HCT116 (cell line): ENCODE measurements at regions not wholly inside any gene's neighbourhood (a gene's known extent, or its start where the extent isn't known, plus 50 kb on each side); places are given as distances from the start of the nearest gene placed in this dataset.

Experiments
- ATAC-seq: fragments of 200-7000 bp; cut with Tn5 transposase; 2 replicates; pipeline ENCODE4 v1.9.1; 2020; ENCODE audit warnings: mild to moderate bottlenecking, moderate library complexity
- BruUV-seq: library from RNA; stranded (reverse); fragments of 400-500 nt; replicated peaks from 2 replicates; lab custom pipeline; 2021; lab: Mats Ljungman, UMichigan
- CTCF ChIA-PET: fragments of 300-600 bp; sonication (Branson Sonifier 250); formaldehyde crosslinking; loops from one replicate; lab custom pipeline; 2021; ENCODE audit warnings: antibody characterized with exemption; lab: Charles Lee
- POLR2A ChIA-PET: fragments of 300-600, 350-600 bp; sonication (Branson Sonifier 250); formaldehyde crosslinking; loops from one replicate; lab custom pipeline; 2021; ENCODE audit warnings: antibody characterized with exemption; lab: Charles Lee
- RAD21 ChIA-PET, 2 experiments: fragments of 300-600 bp; sonication (Branson Sonifier 250); formaldehyde crosslinking; loops; one replicate each; lab custom pipeline; 2023; ENCODE audit warnings: low total read pairs in 2 of 2; ENCODE audit not compliant: uncharacterized antibody in 2 of 2, unreplicated experiment in 2 of 2, low non-redundant PET in 1 of 2; lab: Charles Lee
- DNase-seq: peaks from one replicate; pipeline ENCODE4 v3.0.0-alpha.2; 2010; ENCODE audit warnings: low read depth, low spot score
- H2AFZ ChIP-seq: fragments of 200-600 bp; shearing (Covaris generic), sonication (generic); 2 replicates; pipeline ENCODE4 v1.6.1; 2017; ENCODE audit warnings: low read depth, mixed run types, mixed read lengths, antibody characterized with exemption, low read length; ENCODE audit not compliant: poor library complexity, severe bottlenecking
- H3K27ac ChIP-seq: 2 replicates; pipeline ENCODE4 v1.5.1; 2012; ENCODE audit warnings: low read depth, low read length
- H3K27me3 ChIP-seq: fragments of 200-600 bp; sonication (generic); 2 replicates; pipeline ENCODE4 v1.6.1; 2016; ENCODE audit warnings: mixed run types, low read length, mixed read lengths; ENCODE audit not compliant: insufficient read depth
- H3K36me3 ChIP-seq, 2 experiments: fragments of 200-500 bp in 1 of 2; fragments of 200-600 bp in 1 of 2; sonication (Bioruptor generic) in 1 of 2; sonication (generic) in 1 of 2; 2 replicates each; pipeline versions ENCODE4 v1.5.1 to v1.6.1; 2014 to 2016; ENCODE audit warnings: low read length in 2 of 2, inconsistent platforms in 1 of 2, mixed read lengths in 1 of 2, mixed run types in 1 of 2; ENCODE audit not compliant: insufficient read depth in 2 of 2, control insufficient read depth in 1 of 2
- H3K4me1 ChIP-seq, 2 experiments: fragments of 200-600 bp in 1 of 2; sonication (generic) in 1 of 2; 2 replicates each; pipeline versions ENCODE4 v1.5.1 to v1.6.1; 2012 to 2017; ENCODE audit warnings: low read length in 2 of 2, inconsistent platforms in 1 of 2, mild to moderate bottlenecking in 1 of 2, mixed read lengths in 1 of 2, mixed run types in 1 of 2, moderate library complexity in 1 of 2; ENCODE audit not compliant: insufficient read depth in 2 of 2, control insufficient read depth in 1 of 2
- H3K4me2 ChIP-seq: fragments of 200-600 bp; sonication (generic); 2 replicates; pipeline ENCODE4 v1.6.1; 2017; ENCODE audit warnings: mixed run types, low read length, mixed read lengths
- H3K4me3 ChIP-seq, 2 experiments: fragments of 200-600 bp in 1 of 2; sonication (generic) in 1 of 2; replicated peaks in 1 of 2; 2 replicates each; pipeline ENCODE4 v1.5.1; 2011 to 2016; ENCODE audit warnings: low read length in 2 of 2, control low read depth in 1 of 2, low read depth in 1 of 2, mild to moderate bottlenecking in 1 of 2, mixed read lengths in 1 of 2, mixed run types in 1 of 2
- H3K79me2 ChIP-seq: fragments of 200-600 bp; sonication (generic); 2 replicates; pipeline ENCODE4 v1.6.1; 2017; ENCODE audit warnings: mild to moderate bottlenecking, mixed run types, low read length, moderate library complexity, mixed read lengths; ENCODE audit not compliant: insufficient read depth
- H3K9ac ChIP-seq: fragments of 200-600 bp; sonication (generic); 2 replicates; pipeline ENCODE4 v1.6.1; 2016; ENCODE audit warnings: low read length, mixed read lengths
- H3K9me2 ChIP-seq: fragments of 200-600 bp; sonication (generic), shearing (Covaris generic); 2 replicates; pipeline ENCODE4 v1.6.1; 2017; ENCODE audit warnings: mixed run types, mild to moderate bottlenecking, moderate library complexity; ENCODE audit not compliant: insufficient read depth
- H3K9me3 ChIP-seq, 2 experiments: fragments of 200-500 bp in 1 of 2; fragments of 200-600 bp in 1 of 2; sonication (Bioruptor generic) in 1 of 2; sonication (generic) in 1 of 2; 2 replicates each; pipeline ENCODE4 v1.6.1; 2014 to 2017; ENCODE audit warnings: low read length in 2 of 2, mixed read lengths in 2 of 2, inconsistent platforms in 1 of 2, low read depth in 1 of 2, mild to moderate bottlenecking in 1 of 2, mixed run types in 1 of 2, moderate library complexity in 1 of 2; ENCODE audit not compliant: control insufficient read depth in 1 of 2, insufficient read depth in 1 of 2
- H4K20me1 ChIP-seq: fragments of 200-600 bp; sonication (generic), shearing (Covaris generic); 2 replicates; pipeline ENCODE4 v1.6.1; 2017; ENCODE audit warnings: mixed run types, mild to moderate bottlenecking, moderate library complexity; ENCODE audit not compliant: insufficient read depth
- ATF3 ChIP-seq: IDR thresholded peaks from 2 replicates; pipeline ENCODE4 v1.6.1; 2012
- CBX3 ChIP-seq: IDR thresholded peaks from 2 replicates; pipeline ENCODE4 v1.6.1; 2012; ENCODE audit warnings: low read depth
- CTCF ChIP-seq, 3 experiments: fragments of 200-600 bp in 1 of 3; sonication (generic) in 1 of 3; IDR thresholded peaks in 2 of 3; conservative IDR thresholded peaks in 1 of 3; 2 replicates each; pipeline ENCODE4 v1.5.1; 2012 to 2017; ENCODE audit warnings: low read depth in 2 of 3, low read length in 2 of 3, antibody characterized with exemption in 1 of 3, borderline replicate concordance in 1 of 3, control low read depth in 1 of 3, mild to moderate bottlenecking in 1 of 3, mixed read lengths in 1 of 3, mixed run types in 1 of 3, moderate library complexity in 1 of 3; ENCODE audit not compliant: insufficient read depth in 1 of 3
- EGR1 ChIP-seq: IDR thresholded peaks from 2 replicates; pipeline ENCODE4 v1.6.1; 2012; ENCODE audit warnings: low read depth
- EZH2 ChIP-seq: fragments of 200-600 bp; sonication (generic); IDR thresholded peaks from 2 replicates; pipeline ENCODE4 v1.6.1; 2017; ENCODE audit warnings: antibody characterized with exemption, mixed run types
- EZH2phosphoT487 ChIP-seq: fragments of 200-600 bp; IDR thresholded peaks from 2 replicates; pipeline ENCODE4 v1.6.1; 2018; ENCODE audit warnings: antibody characterized with exemption, borderline replicate concordance
- FOSL1 ChIP-seq: IDR thresholded peaks from 2 replicates; pipeline ENCODE4 v1.6.1; 2012; ENCODE audit warnings: low read depth
- JUND ChIP-seq: IDR thresholded peaks from 2 replicates; pipeline ENCODE4 v1.6.1; 2012
- MAX ChIP-seq: IDR thresholded peaks from 2 replicates; pipeline ENCODE4 v1.6.1; 2012
- POLR2A ChIP-seq: IDR thresholded peaks from 2 replicates; pipeline ENCODE4 v1.7.0; 2011; ENCODE audit warnings: borderline replicate concordance; ENCODE audit not compliant: insufficient read depth, insufficient read length; ENCODE audit errors: extremely low read depth
- POLR2AphosphoS5 ChIP-seq: IDR thresholded peaks from 2 replicates; pipeline ENCODE4 v1.6.1; 2011; ENCODE audit warnings: mild to moderate bottlenecking, low read depth, low read length, moderate library complexity
- REST ChIP-seq: IDR thresholded peaks from 2 replicates; pipeline ENCODE4 v1.6.1; 2012; ENCODE audit warnings: low read depth
- SIN3A ChIP-seq: IDR thresholded peaks from 2 replicates; pipeline ENCODE4 v1.6.1; 2012; ENCODE audit warnings: low read depth
- SP1 ChIP-seq: IDR thresholded peaks from 2 replicates; pipeline ENCODE4 v1.6.1; 2012; ENCODE audit warnings: low read depth
- SRF ChIP-seq: IDR thresholded peaks from 2 replicates; pipeline ENCODE4 v1.6.1; 2012; ENCODE audit warnings: low read depth
- TCF7L2 ChIP-seq: IDR thresholded peaks from 2 replicates; pipeline ENCODE4 v1.7.0; 2011; ENCODE audit warnings: borderline replicate concordance, inconsistent platforms; ENCODE audit not compliant: insufficient read depth, insufficient read length; ENCODE audit errors: extremely low read depth
- YY1 ChIP-seq: IDR thresholded peaks from 2 replicates; pipeline ENCODE4 v1.6.1; 2011; ENCODE audit warnings: low read length, low read depth, moderate library complexity, mild to moderate bottlenecking; ENCODE audit not compliant: insufficient replicate concordance; ENCODE audit errors: extremely low read depth
- ZBTB33 ChIP-seq: IDR thresholded peaks from 2 replicates; pipeline ENCODE4 v1.6.1; 2011; ENCODE audit warnings: mild to moderate bottlenecking, low read length, moderate library complexity; ENCODE audit not compliant: insufficient replicate concordance; ENCODE audit errors: extremely low read depth
- ZFX ChIP-seq: fragments of 450-650 bp; IDR thresholded peaks from 2 replicates; pipeline ENCODE4 v1.6.1; 2017
- ZNF274 ChIP-seq: fragments of 200-500 bp; sonication (Bioruptor generic); IDR thresholded peaks from 2 replicates; pipeline ENCODE4 v1.6.1; 2014; ENCODE audit warnings: mild to moderate bottlenecking, low read depth, low read length, inconsistent platforms
- intact Hi-C: fragments of 100-400 bp; cut with micrococcal nuclease; formaldehyde crosslinking; loops from 2 replicates; pipeline ENCODE4 v1.10.0; 2022

- Histone ChIP-seq H4K20me1 (no peaks in the 10 kb centered on the region), H3K9ac (no peak overlapping the region), H3K27ac (no peak overlapping the region), H3K9me2 (no peaks in the 10 kb centered on the region), H3K9me3 (no peaks in the 10 kb centered on the region), H3K4me2 (no peak overlapping the region), H2AFZ (no peak overlapping the region), H3K4me1 (no peaks in the 10 kb centered on the region)
- ATAC-seq (no peak), DNase-seq (no peak)
- ChIA-PET RAD21 (no interaction called here), CTCF (no interaction called here)
- TF ChIP-seq ATF3 (no peak), TCF7L2 (no peak), EZH2 (no peak), POLR2AphosphoS5 (no peak), SP1 (no peak), EGR1 (no peak), ZFX (no peak), CBX3 (no peak), POLR2A (no peak), EZH2phosphoT487 (no peak), REST (no peak), FOSL1 (no peak), JUND (no peak), SIN3A (no peak), YY1 (no peak), MAX (no peak), CTCF (IDR thresholded peaks at IDR 0.05 in 2 of 3, conservative IDR thresholded peaks at IDR 0.05 in 1 of 3; ENCODE audit: borderline replicate concordance in 1 of 3, insufficient read depth in 1 of 3, low read depth in 2 of 3, low read length in 2 of 3) (no peak), ZNF274 (no peak), SRF (no peak), ZBTB33 (no peak)
- TF ChIP-seq, all 23 proteins: peak for 0
- POLR2A ChIA-PET = no interaction called here
- Histone ChIP-seq H3K27me3 (no peaks in the 10 kb centered on the region), H3K79me2 (no peaks in the 10 kb centered on the region), H3K36me3 (no peaks in the 10 kb centered on the region), H3K4me3 (no peak overlapping the region)
- no TSS peak for BruUV-seq
- intact Hi-C loops = no loop called here
Observed at GRCh38 chr5:98602534-98603112, 170.8 kb upstream of the RGMB start.
